Calu3 (cell line): ENCODE measurements at regions not wholly inside any gene's neighbourhood (a gene's known extent, or its start where the extent isn't known, plus 50 kb on each side); places are given as distances from the start of the nearest gene placed in this dataset.

Experiments
- BruUV-seq: library from RNA; stranded (reverse); fragments of 400-500 nt; replicated peaks from 2 replicates; lab custom pipeline; 2021; lab: Mats Ljungman, UMichigan
- CTCF ChIA-PET: fragments of 300-600 bp; sonication (Branson Sonifier 250); formaldehyde crosslinking; loops from one replicate; lab custom pipeline; 2022; ENCODE audit warnings: antibody characterized with exemption; lab: Charles Lee
- DNase-seq: peaks from one replicate; pipeline ENCODE4 v3.0.0; 2022
- H3K27ac Mint-ChIP-seq: one replicate; pipeline ENCODE4 v1.8.0; 2022; ENCODE audit warnings: mixed read lengths; ENCODE audit not compliant: unreplicated experiment
- H3K27me3 Mint-ChIP-seq: one replicate; pipeline ENCODE4 v1.8.0; 2022; ENCODE audit warnings: mixed read lengths; ENCODE audit not compliant: unreplicated experiment
- H3K36me3 Mint-ChIP-seq: one replicate; pipeline ENCODE4 v1.8.0; 2022; ENCODE audit warnings: mild to moderate bottlenecking, moderate library complexity, mixed read lengths; ENCODE audit not compliant: insufficient read depth, unreplicated experiment
- H3K4me1 Mint-ChIP-seq: one replicate; pipeline ENCODE4 v1.8.0; 2022; ENCODE audit warnings: mild to moderate bottlenecking, low read depth, mixed read lengths; ENCODE audit not compliant: unreplicated experiment
- H3K4me3 Mint-ChIP-seq: one replicate; pipeline ENCODE4 v1.8.0; 2022; ENCODE audit warnings: mild to moderate bottlenecking, low read depth, moderate library complexity, mixed read lengths; ENCODE audit not compliant: unreplicated experiment
- H3K9me3 Mint-ChIP-seq: one replicate; pipeline ENCODE4 v1.8.0; 2022; ENCODE audit warnings: low read depth, mixed read lengths; ENCODE audit not compliant: unreplicated experiment
- CTCF ChIP-seq: fragments of 200-600 bp; IDR thresholded peaks from one replicate; pipeline ENCODE4 v1.8.0; 2022; ENCODE audit warnings: antibody characterized with exemption; ENCODE audit not compliant: unreplicated experiment
- intact Hi-C: fragments of 100-400 bp; cut with micrococcal nuclease; formaldehyde crosslinking; loops from one replicate; pipeline ENCODE4 v1.10.0; 2022; ENCODE audit not compliant: unreplicated experiment

DNA sequence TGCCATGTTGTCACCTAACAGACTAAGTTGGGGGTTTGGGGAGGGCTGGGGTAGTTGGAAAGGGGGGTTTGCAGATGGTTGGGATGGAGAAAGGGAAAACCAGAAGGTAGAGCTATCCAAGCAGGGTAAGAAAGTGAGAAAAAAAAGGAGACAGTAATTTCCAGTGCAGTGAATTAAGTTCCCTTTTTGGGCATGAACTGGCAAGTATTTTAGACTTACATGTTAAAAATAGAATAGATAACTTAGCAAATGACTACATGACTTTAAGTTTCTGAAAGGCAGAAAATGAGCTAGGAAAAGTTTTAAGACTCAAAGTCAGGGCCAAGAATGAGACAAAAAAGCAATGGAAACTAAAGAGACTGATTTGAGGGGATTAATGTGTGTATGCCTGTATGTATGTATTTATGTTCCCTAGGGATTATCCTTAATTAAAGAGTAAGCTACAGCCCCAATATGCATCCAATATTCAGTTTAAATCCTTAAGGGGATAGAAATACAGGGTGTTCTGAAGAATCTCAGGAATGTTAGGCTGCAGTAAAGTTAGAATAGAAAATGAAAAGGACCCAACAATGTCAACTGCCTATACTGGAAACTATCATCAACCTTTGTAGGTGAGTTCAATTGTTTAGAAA lies 285.2 kb upstream of the MME start:
- CTCF ChIA-PET, result no interaction called here
- BruUV-seq, result no TSS peak
- H3K9me3 Mint-ChIP-seq, result peaks cover 4% of the 10 kb centered on the region
- no peaks in the 10 kb centered on the region for H3K36me3 Mint-ChIP-seq
- no peak for TF ChIP-seq CTCF
- DNase-seq, result no peak
- no peaks in the 10 kb centered on the region for H3K27me3 Mint-ChIP-seq
- H3K4me1 Mint-ChIP-seq, result no peaks in the 10 kb centered on the region
- no peak overlapping the region for H3K4me3 Mint-ChIP-seq
- H3K27ac Mint-ChIP-seq, result no peak overlapping the region
- intact Hi-C loops, result no loop called here

DNA sequence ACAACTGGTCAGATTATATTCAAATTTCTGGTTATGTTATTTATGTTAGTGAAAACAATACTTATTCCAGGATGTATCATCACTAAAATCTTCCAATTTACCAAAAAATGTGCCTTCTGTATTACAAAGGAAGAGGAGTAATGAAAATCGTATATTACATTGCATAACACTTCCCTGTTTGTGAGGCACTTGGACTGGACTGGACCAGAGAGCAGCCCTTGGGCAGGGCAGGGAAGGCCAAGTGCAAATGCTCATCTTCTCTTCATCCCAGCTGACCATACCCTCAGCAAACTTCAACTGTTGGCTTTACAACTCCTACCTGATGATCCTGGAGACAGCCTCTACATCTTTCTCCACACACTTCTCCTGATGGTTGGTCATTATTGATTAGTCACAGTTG lies 285.7 kb upstream of the MME start:
- CTCF ChIA-PET, result no interaction called here
- H3K4me1 Mint-ChIP-seq, result no peaks in the 10 kb centered on the region
- no peaks in the 10 kb centered on the region for H3K36me3 Mint-ChIP-seq
- no peak for TF ChIP-seq CTCF
- no peak overlapping the region for H3K4me3 Mint-ChIP-seq
- intact Hi-C loops, result no loop called here
- H3K27ac Mint-ChIP-seq, result no peak overlapping the region
- no peaks in the 10 kb centered on the region for H3K27me3 Mint-ChIP-seq
- no TSS peak for BruUV-seq
- H3K9me3 Mint-ChIP-seq, result peaks cover 5% of the 10 kb centered on the region
- DNase-seq, result no peak

DNA sequence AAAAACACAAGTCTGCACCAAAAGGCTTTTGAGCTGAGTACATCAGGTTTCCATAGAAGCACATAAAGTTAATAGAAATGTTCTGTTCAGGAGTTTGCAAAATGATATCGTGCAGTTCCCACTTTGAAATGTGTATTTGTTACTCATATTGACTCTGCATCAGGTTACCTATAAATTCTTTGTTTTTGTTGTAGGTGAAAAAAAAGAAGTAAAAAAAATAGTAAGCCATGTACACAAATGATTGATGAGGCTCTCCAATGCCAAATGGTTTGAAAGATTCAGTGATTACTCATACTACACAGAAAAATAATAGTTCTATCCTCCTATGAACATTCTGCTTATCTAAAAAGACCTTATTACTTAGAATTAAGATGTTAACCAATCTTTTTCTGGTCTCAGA lies 287.3 kb upstream of the MME start:
- no peak overlapping the region for H3K4me3 Mint-ChIP-seq
- H3K4me1 Mint-ChIP-seq, result no peaks in the 10 kb centered on the region
- H3K9me3 Mint-ChIP-seq, result peaks cover 5% of the 10 kb centered on the region
- BruUV-seq, result no TSS peak
- no peak for TF ChIP-seq CTCF
- no peaks in the 10 kb centered on the region for H3K36me3 Mint-ChIP-seq
- H3K27ac Mint-ChIP-seq, result no peak overlapping the region
- no peak for DNase-seq
- CTCF ChIA-PET, result interaction anchor here (0.5 kb wide), 1 partner anchor 253 kb away, joined by 3 read pairs; no protein-coding TSS in a partner anchor
- intact Hi-C loops, result no loop called here
- H3K27me3 Mint-ChIP-seq, result no peaks in the 10 kb centered on the region

DNA sequence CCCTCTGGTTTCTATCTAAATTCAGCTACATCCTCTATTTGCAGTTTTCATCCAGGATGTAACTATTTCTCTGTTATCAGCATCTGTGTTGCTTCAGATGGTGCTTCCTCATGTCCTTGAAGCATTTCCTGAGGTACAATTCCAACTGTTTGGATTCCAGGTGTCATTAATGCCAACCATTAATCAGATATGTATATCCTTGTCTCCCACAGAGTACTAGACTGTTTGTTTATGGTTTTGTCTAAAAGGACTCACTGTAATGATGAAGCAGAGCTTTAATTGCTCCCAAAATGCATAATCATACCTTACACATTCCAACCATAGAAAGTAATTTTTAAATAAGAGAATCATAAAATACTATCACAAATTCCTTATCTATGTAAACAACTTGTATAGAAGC lies 288.5 kb upstream of the MME start:
- Mint-ChIP-seq H3K27ac (no peak overlapping the region), H3K27me3 (no peaks in the 10 kb centered on the region), H3K9me3 (peaks cover 6% of the 10 kb centered on the region), H3K36me3 (no peaks in the 10 kb centered on the region), H3K4me1 (no peaks in the 10 kb centered on the region), H3K4me3 (no peak overlapping the region)
- CTCF ChIA-PET, result no interaction called here
- intact Hi-C loops, result no loop called here
- no TSS peak for BruUV-seq
- TF ChIP-seq CTCF, result no peak
- no peak for DNase-seq
